ENCODE measurements at regions not wholly inside any gene's neighbourhood (a gene's known extent, or its start where the extent isn't known, plus 50 kb on each side); places are given as distances from the start of the nearest gene placed in this dataset.
A peak's percentile ranks its signal among the peaks of the same experiment; 100 is the strongest.

- TF ChIP-seq POLR2A (IDR thresholded peaks at IDR 0.05; ENCODE audit: low read depth, low read length) = no peak
- DNase-seq (ENCODE audit: insufficient read length, low spot score) (peak; percentile 6), FAIRE-seq (peak; percentile 74)
These were observed 125.8 kb downstream of the MCHR2 start for GRCh38 chr6:99868074-99868702.

All from H54 (cell line).